Heart left ventricle (tissue), 16 donors: ENCODE measurements at regions not wholly inside any gene's neighbourhood (a gene's known extent, or its start where the extent isn't known, plus 50 kb on each side); places are given as distances from the start of the nearest gene placed in this dataset.

ENCODE experiments used
- ATAC-seq, 4 donors: fragments of 200-7000 bp; cut with Tn5 transposase; one replicate each; pipeline ENCODE4 v1.9.1; 2020 to 2022; ENCODE audit warnings: moderate library complexity in 4 of 4, mild to moderate bottlenecking in 3 of 4, moderate number of reproducible peaks in 1 of 4
- DNase-seq, 5 donors: peaks; one replicate each; pipeline ENCODE4 v3.0.0-alpha.2; 2020
- H3K27ac ChIP-seq, 12 donors: fragments of 200-600 bp; sonication (generic) in 4 of 12; one replicate each; pipeline versions ENCODE4 v1.5.0 to v1.8.0; 2016 to 2022; ENCODE audit warnings: mild to moderate bottlenecking in 2 of 12
- H3K27me3 ChIP-seq, 9 donors: fragments of 200-600 bp; sonication (generic) in 2 of 9; one replicate each; pipeline versions ENCODE4 v1.5.1 to v1.8.0; 2016 to 2022; ENCODE audit warnings: mild to moderate bottlenecking in 3 of 9
- H3K36me3 ChIP-seq, 9 donors: fragments of 200-600 bp; sonication (generic) in 2 of 9; one replicate each; pipeline versions ENCODE4 v1.5.0 to v1.8.0; 2018 to 2022; ENCODE audit warnings: mild to moderate bottlenecking in 2 of 9
- H3K4me1 ChIP-seq, 12 donors: fragments of 200-600 bp; sonication (generic) in 4 of 12; one replicate each; pipeline versions ENCODE4 v1.5.0 to v1.8.0; 2016 to 2022; ENCODE audit warnings: mild to moderate bottlenecking in 3 of 12
- H3K4me3 ChIP-seq, 12 donors: fragments of 200-600 bp; sonication (generic) in 4 of 12; one replicate each; pipeline versions ENCODE4 v1.5.0 to v1.8.0; 2017 to 2022; ENCODE audit warnings: mild to moderate bottlenecking in 9 of 12, moderate library complexity in 4 of 12
- H3K9me3 ChIP-seq, 12 donors: fragments of 200-600 bp; sonication (generic) in 4 of 12; one replicate each; pipeline versions ENCODE4 v1.5.0 to v1.8.0; 2016 to 2022; ENCODE audit warnings: mild to moderate bottlenecking in 1 of 12
- POLR2A ChIP-seq, 2 donors: fragments of 450-650 bp; IDR thresholded peaks; one replicate each; pipeline ENCODE4 v1.6.1; 2017; ENCODE audit warnings: antibody characterized with exemption in 2 of 2, mild to moderate bottlenecking in 2 of 2, moderate library complexity in 2 of 2
- WGBS, 4 donors: extraction: QIAGEN DNeasy Blood & Tissue Kit in 2 of 4; methylation state at CpG; one replicate each; pipeline versions ENCODE4 v1.1.5 to v1.1.7; 2013 to 2018; 5-methylcytosine and 5-hydroxymethylcytosine counted together
- intact Hi-C, 10 donors: fragments of 100-400 bp; cut with DNase I; formaldehyde crosslinking; loops; one replicate each; pipeline versions ENCODE4 v1.11.1 to v1.14.2; 2022
- TF ChIP-seq, protein P1 (sequence below), 12 donors: fragments of 200-600 bp; sonication (generic) in 4 of 12; IDR thresholded peaks; one replicate each; pipeline versions ENCODE4 v1.5.0 to v1.8.0; 2018 to 2022; ENCODE audit warnings: antibody characterized with exemption in 12 of 12, mild to moderate bottlenecking in 5 of 12
- donor health status: ischemic (EF 13 %, LVEDD 7.1; RV severe dilation, severe dysfunction).
- donor health status: healthy with polysubstance abuse.
- donor health status: DM: no; HTN: yes; CAD: no.
- donor health status: DM: no; HTN: no; CAD: no.
- donor health status: ischemic (EF 25% LVEDD 6.9; RV normal size, moderate dysfunction).
- donor health status: ischemic (EF 25% LVEDD 5.7; RV mildly dilated, moderate dysfunction).
- donor health status: healthy.
- donor health status: DM: yes; HTN: yes; CAD: no.
- donor health status: ischemic (EF 35%, LVEDD 5.7; RV mildly dilated, moderate dysfunction).
- donor health status: nonischemic (EF 11% LVEDD 7.7; RV severe dilation, severe dysfunction).
- donor health status: DM: yes; HTN: yes; CAD: no.
- donor health status: PGD.
- donor health status: ischemic (EF 29% LVEDD 5.4; RV normal size, mild dysfunction).
- donor health status: nonischemic (EF 23%, LVEDD 6.1; RV moderate dilation, normal function).

DNA sequence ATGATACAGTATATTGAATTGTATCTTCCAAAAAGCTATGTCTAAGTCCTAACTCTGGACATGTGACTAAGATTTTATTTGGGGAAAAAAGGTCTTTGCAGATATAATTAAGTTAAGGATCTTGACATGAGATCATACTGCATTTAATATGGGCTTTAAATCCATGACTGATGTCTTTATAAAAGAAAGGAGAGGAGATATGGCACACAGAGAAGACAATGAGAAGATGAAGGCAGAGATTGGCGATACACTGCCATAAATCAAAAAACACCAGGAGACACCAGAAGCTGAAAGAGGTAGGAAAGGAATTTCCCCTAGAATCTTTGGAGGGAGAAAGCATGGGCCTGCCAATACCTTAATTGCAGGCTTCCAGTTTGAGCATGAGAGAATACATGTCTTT, 1450.2 kb downstream of the HACE1 start:
- Histone ChIP-seq H3K27me3 (no peaks in the 10 kb centered on the region), H3K36me3 (no peaks in the 10 kb centered on the region), H3K4me3 (no peak overlapping the region), H3K9me3 (no peaks in the 10 kb centered on the region), H3K4me1 (no peaks in the 10 kb centered on the region), H3K27ac (no peak overlapping the region)
- intact Hi-C loops: no loop called here
- DNase-seq (no peak), ATAC-seq (no peak)
- TF ChIP-seq, protein P1, sequence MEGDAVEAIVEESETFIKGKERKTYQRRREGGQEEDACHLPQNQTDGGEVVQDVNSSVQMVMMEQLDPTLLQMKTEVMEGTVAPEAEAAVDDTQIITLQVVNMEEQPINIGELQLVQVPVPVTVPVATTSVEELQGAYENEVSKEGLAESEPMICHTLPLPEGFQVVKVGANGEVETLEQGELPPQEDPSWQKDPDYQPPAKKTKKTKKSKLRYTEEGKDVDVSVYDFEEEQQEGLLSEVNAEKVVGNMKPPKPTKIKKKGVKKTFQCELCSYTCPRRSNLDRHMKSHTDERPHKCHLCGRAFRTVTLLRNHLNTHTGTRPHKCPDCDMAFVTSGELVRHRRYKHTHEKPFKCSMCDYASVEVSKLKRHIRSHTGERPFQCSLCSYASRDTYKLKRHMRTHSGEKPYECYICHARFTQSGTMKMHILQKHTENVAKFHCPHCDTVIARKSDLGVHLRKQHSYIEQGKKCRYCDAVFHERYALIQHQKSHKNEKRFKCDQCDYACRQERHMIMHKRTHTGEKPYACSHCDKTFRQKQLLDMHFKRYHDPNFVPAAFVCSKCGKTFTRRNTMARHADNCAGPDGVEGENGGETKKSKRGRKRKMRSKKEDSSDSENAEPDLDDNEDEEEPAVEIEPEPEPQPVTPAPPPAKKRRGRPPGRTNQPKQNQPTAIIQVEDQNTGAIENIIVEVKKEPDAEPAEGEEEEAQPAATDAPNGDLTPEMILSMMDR (IDR thresholded peaks at IDR 0.05): no peak
- no peak for TF ChIP-seq POLR2A (IDR thresholded peaks at IDR 0.05)
- 80 to 89% (median 85%) methylated on average over 1 of the region's 1 CpG for WGBS, 4 donors

DNA sequence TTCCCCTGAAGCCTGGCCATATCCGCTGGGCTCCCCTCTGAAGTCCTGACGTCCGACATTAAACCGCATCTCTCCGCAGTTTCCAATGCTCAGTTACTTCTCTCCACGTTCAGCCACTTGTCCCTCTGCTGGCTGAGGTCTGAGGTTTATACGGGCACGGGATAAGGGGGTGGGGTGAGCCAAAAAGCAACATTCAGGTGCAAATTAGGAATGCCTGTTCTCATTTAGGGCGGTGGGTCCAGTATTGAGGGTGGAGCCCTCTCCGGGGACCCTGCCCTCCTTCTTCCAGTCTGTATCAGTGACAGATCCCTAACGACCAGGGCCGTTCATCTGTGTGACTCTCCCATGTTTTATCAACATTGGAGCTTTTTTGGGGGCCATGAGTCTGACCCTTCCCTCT, 1454.4 kb downstream of the HACE1 start:
- Histone ChIP-seq H3K27me3 (no peaks in the 10 kb centered on the region), H3K4me3 (no peak overlapping the region), H3K36me3 (no peaks in the 10 kb centered on the region), H3K27ac (no peak overlapping the region), H3K4me1 (no peaks in the 10 kb centered on the region), H3K9me3 (peaks cover 0 to 4% (median 0%) of the 10 kb centered on the region in 12 donors)
- DNase-seq (no peak), ATAC-seq (no peak)
- intact Hi-C loops: no loop called here
- WGBS, 4 donors: 69 to 84% (median 73%) methylated on average over 10 to 12 of the region's 12 CpGs
- TF ChIP-seq POLR2A (IDR thresholded peaks at IDR 0.05): no peak
- TF ChIP-seq, protein P1 (IDR thresholded peaks at IDR 0.05): no peak

DNA sequence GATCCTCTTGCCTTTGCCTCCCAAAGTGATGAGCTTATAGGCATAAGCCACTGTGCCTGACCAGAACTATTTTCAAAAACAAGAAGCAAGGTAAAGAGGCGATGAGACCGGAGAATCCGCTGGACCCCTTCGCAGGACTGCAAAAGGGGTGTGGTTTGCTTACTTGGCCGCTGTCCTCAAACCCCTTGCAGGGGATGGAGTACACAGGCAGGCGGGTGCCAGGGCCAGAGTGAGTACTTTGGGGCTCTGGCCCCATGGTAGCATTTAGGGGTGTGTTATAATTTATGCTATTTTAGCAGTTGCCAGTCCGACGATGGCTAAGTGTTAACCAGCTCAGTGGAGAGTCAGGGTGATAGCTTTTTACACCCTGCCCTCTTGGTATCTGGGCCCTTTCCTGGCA, 1454.9 kb downstream of the HACE1 start:
- no peak for ATAC-seq
- no peak for DNase-seq
- H3K36me3 ChIP-seq: no peaks in the 10 kb centered on the region
- intact Hi-C loops: no loop called here
- no peaks in the 10 kb centered on the region for H3K4me1 ChIP-seq
- H3K27ac ChIP-seq: no peak overlapping the region
- H3K9me3 ChIP-seq: peaks cover 0 to 7% (median 0%) of the 10 kb centered on the region in 12 donors
- no peak for TF ChIP-seq POLR2A (IDR thresholded peaks at IDR 0.05)
- TF ChIP-seq, protein P1 (IDR thresholded peaks at IDR 0.05): no peak
- WGBS, 4 donors: 88 to 96% (median 91%) methylated on average over 8 of the region's 8 CpGs
- H3K4me3 ChIP-seq: no peak overlapping the region
- no peaks in the 10 kb centered on the region for H3K27me3 ChIP-seq

DNA sequence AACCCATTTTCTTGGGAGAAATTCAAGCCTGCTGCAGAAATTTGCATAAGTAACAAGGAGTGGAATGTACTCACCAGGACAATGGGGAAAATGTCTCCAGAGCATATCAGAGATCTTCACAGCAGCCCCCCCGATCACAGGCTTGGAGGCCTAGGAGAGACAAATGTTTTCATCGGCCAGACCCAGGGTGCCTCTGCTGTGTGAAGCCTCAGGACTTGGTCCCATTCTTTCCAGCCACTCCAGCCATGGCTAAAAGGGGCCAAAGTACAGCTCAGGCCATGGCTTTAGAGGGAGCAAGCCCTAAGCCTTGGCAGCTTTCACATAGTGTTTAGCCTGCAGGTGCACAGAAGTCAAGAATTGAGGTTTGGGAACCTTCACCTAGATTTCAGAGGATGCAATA, 1463.0 kb downstream of the HACE1 start:
- no peak overlapping the region for H3K4me3 ChIP-seq
- no peak for ATAC-seq
- WGBS, 4 donors: 64 to 100% (median 89%) methylated on average over 1 to 2 of the region's 2 CpGs
- DNase-seq: no peak
- TF ChIP-seq, protein P1 (IDR thresholded peaks at IDR 0.05): no peak
- TF ChIP-seq POLR2A (IDR thresholded peaks at IDR 0.05): no peak
- H3K36me3 ChIP-seq: no peaks in the 10 kb centered on the region
- intact Hi-C loops: no loop called here
- H3K9me3 ChIP-seq: peaks cover 0 to 22% (median 0%) of the 10 kb centered on the region in 12 donors
- no peaks in the 10 kb centered on the region for H3K4me1 ChIP-seq
- H3K27ac ChIP-seq: no peak overlapping the region
- H3K27me3 ChIP-seq: no peaks in the 10 kb centered on the region
